Liver (tissue), 8 donors: ENCODE measurements at regions not wholly inside any gene's neighbourhood (a gene's known extent, or its start where the extent isn't known, plus 50 kb on each side); places are given as distances from the start of the nearest gene placed in this dataset.

Experiments used
- DNase-seq: peaks from one replicate; pipeline ENCODE4 v3.0.0-alpha.2; 2017; ENCODE audit warnings: low spot score
- H3K27ac ChIP-seq, 2 donors: one replicate each; pipeline ENCODE4 v1.7.0; 2013; ENCODE audit warnings: inconsistent platforms in 2 of 2, low read length in 2 of 2, control low read depth in 1 of 2, low read depth in 1 of 2, mild to moderate bottlenecking in 1 of 2
- H3K27me3 ChIP-seq, 4 donors: one replicate each; pipeline versions ENCODE4 v1.6.1 to v1.7.0; 2013; ENCODE audit warnings: low read length in 3 of 4, inconsistent platforms in 1 of 4, mild to moderate bottlenecking in 1 of 4, moderate library complexity in 1 of 4; ENCODE audit not compliant: control insufficient read depth in 4 of 4, insufficient read depth in 4 of 4
- H3K36me3 ChIP-seq, 4 donors: one replicate each; pipeline versions ENCODE4 v1.6.1 to v1.7.0; 2013; ENCODE audit warnings: low read length in 3 of 4, mild to moderate bottlenecking in 3 of 4, low read depth in 1 of 4, moderate library complexity in 1 of 4; ENCODE audit not compliant: control insufficient read depth in 4 of 4, insufficient read depth in 3 of 4
- H3K4me1 ChIP-seq, 4 donors: one replicate each; pipeline versions ENCODE4 v1.6.1 to v1.7.0; 2013; ENCODE audit warnings: low read length in 3 of 4, mild to moderate bottlenecking in 3 of 4, moderate library complexity in 1 of 4; ENCODE audit not compliant: control insufficient read depth in 4 of 4, insufficient read depth in 4 of 4
- H3K4me3 ChIP-seq, 3 donors: one replicate each; pipeline versions ENCODE4 v1.6.1 to v1.7.0; 2013; ENCODE audit warnings: low read length in 3 of 3, control low read depth in 1 of 3, low read depth in 1 of 3, mild to moderate bottlenecking in 1 of 3
- H3K9ac ChIP-seq, 2 donors: one replicate each; pipeline ENCODE4 v1.7.0; 2013; ENCODE audit warnings: low read length in 2 of 2, mild to moderate bottlenecking in 2 of 2, moderate library complexity in 2 of 2, control low read depth in 1 of 2, low read depth in 1 of 2
- H3K9me3 ChIP-seq, 4 donors: one replicate each; pipeline versions ENCODE4 v1.6.1 to v1.7.0; 2013; ENCODE audit warnings: low read length in 3 of 4; ENCODE audit not compliant: control insufficient read depth in 4 of 4
- EGR1 ChIP-seq, 2 donors: IDR thresholded peaks; 2 replicates each; pipeline ENCODE4 v1.6.1; 2016 to 2018; ENCODE audit warnings: antibody characterized with exemption in 2 of 2, low read depth in 2 of 2
- FOXA1 ChIP-seq: IDR thresholded peaks from 2 replicates; pipeline ENCODE4 v1.6.1; 2016; ENCODE audit warnings: antibody characterized with exemption
- GABPA ChIP-seq, 2 donors: IDR thresholded peaks in 1 of 2; conservative IDR thresholded peaks in 1 of 2; 2 replicates each; pipeline ENCODE4 v1.6.1; 2016; ENCODE audit warnings: antibody characterized with exemption in 2 of 2, mild to moderate bottlenecking in 1 of 2, moderate library complexity in 1 of 2
- HNF4A ChIP-seq, 2 donors: conservative IDR thresholded peaks; 2 replicates each; pipeline ENCODE4 v1.6.1; 2016; ENCODE audit warnings: antibody characterized with exemption in 2 of 2, mild to moderate bottlenecking in 2 of 2
- HNF4G ChIP-seq: IDR thresholded peaks from 2 replicates; pipeline ENCODE4 v1.6.1; 2016; ENCODE audit warnings: antibody characterized with exemption
- JUND ChIP-seq, 2 donors: IDR thresholded peaks; 2 replicates each; pipeline ENCODE4 v1.6.1; 2016; ENCODE audit warnings: antibody characterized with exemption in 2 of 2
- NR2F2 ChIP-seq: IDR thresholded peaks from 2 replicates; pipeline ENCODE4 v1.6.1; 2016; ENCODE audit warnings: antibody characterized with exemption
- RAD21 ChIP-seq, 2 donors: IDR thresholded peaks; 2 replicates each; pipeline ENCODE4 v1.6.1; 2016; ENCODE audit warnings: antibody characterized with exemption in 2 of 2, mild to moderate bottlenecking in 2 of 2
- RXRA ChIP-seq, 2 donors: IDR thresholded peaks; 2 replicates each; pipeline ENCODE4 v1.6.1; 2017 to 2018; ENCODE audit warnings: antibody characterized with exemption in 2 of 2, mild to moderate bottlenecking in 1 of 2
- TAF1 ChIP-seq: conservative IDR thresholded peaks from 2 replicates; pipeline ENCODE4 v1.6.1; 2016; ENCODE audit warnings: antibody characterized with exemption, mild to moderate bottlenecking
- WGBS: extraction: QIAGEN DNeasy Blood & Tissue Kit; methylation state at CpG from one replicate; pipeline ENCODE4 v1.1.7; 2013; 5-methylcytosine and 5-hydroxymethylcytosine counted together
- TF ChIP-seq, protein P1 (sequence below): fragments of 150-350 bp; IDR thresholded peaks from 2 replicates; pipeline ENCODE4 v1.5.1; 2017; ENCODE audit warnings: improper control_type of control experiment, low read depth, low read length; ENCODE audit not compliant: missing input control
- TF ChIP-seq, protein P2 (sequence below): IDR thresholded peaks from 2 replicates; pipeline ENCODE4 v1.6.1; 2016; ENCODE audit warnings: antibody characterized with exemption
- TF ChIP-seq, protein P3 (sequence below): IDR thresholded peaks from 2 replicates; pipeline ENCODE4 v1.6.1; 2016; ENCODE audit warnings: antibody characterized with exemption, mild to moderate bottlenecking
- donor health status: healthy.
- donor health status: healthy.
- donor health status: healthy.
- donor health status: healthy.
- donor health status: healthy.

DNA sequence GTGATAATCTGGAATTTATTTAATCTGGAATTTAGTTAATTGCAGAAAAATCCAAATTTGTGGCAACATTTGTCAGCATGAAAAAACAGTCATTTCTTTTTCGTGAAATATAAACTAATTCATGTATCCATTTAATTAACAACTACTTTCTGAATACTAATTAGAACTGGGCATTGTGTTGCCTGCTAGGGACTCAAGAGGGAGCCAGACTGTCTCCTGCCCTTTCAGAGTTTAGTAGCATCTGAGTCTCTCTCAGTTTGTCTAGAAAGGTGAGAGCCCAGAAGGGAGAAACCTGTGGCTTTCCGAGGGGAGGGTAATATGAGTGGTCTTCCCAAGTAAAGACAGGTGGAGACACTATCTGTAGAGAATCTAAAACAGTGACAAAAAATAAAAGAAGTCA lies 210.9 kb upstream of the HDDC2 start:
- no peak for DNase-seq
- TF ChIP-seq, protein P1, sequence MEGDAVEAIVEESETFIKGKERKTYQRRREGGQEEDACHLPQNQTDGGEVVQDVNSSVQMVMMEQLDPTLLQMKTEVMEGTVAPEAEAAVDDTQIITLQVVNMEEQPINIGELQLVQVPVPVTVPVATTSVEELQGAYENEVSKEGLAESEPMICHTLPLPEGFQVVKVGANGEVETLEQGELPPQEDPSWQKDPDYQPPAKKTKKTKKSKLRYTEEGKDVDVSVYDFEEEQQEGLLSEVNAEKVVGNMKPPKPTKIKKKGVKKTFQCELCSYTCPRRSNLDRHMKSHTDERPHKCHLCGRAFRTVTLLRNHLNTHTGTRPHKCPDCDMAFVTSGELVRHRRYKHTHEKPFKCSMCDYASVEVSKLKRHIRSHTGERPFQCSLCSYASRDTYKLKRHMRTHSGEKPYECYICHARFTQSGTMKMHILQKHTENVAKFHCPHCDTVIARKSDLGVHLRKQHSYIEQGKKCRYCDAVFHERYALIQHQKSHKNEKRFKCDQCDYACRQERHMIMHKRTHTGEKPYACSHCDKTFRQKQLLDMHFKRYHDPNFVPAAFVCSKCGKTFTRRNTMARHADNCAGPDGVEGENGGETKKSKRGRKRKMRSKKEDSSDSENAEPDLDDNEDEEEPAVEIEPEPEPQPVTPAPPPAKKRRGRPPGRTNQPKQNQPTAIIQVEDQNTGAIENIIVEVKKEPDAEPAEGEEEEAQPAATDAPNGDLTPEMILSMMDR: peak; percentile 43
- peak; percentile 66 to 81 for TF ChIP-seq RAD21 (IDR thresholded peaks at IDR 0.05)
- TF ChIP-seq, protein P2, sequence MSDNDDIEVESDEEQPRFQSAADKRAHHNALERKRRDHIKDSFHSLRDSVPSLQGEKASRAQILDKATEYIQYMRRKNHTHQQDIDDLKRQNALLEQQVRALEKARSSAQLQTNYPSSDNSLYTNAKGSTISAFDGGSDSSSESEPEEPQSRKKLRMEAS: no peak
- no peak for TF ChIP-seq FOXA1
- TF ChIP-seq EGR1 (IDR thresholded peaks at IDR 0.05; ENCODE audit: low read depth in 2 of 2): no peak
- no peak for TF ChIP-seq GABPA (IDR thresholded peaks at IDR 0.05 in 1 of 2, conservative IDR thresholded peaks at IDR 0.05 in 1 of 2)
- no peak for TF ChIP-seq TAF1
- 78% methylated on average over 2 of the region's 2 CpGs for WGBS
- Histone ChIP-seq H3K4me3 (no peak overlapping the region), H3K9me3 (no peaks in the 10 kb centered on the region), H3K4me1 (peaks cover 0 to 9% (median 6%) of the 10 kb centered on the region in 4 donors), H3K27ac (no peak overlapping the region), H3K9ac (no peak overlapping the region), H3K36me3 (no peaks in the 10 kb centered on the region), H3K27me3 (no peaks in the 10 kb centered on the region)

DNA sequence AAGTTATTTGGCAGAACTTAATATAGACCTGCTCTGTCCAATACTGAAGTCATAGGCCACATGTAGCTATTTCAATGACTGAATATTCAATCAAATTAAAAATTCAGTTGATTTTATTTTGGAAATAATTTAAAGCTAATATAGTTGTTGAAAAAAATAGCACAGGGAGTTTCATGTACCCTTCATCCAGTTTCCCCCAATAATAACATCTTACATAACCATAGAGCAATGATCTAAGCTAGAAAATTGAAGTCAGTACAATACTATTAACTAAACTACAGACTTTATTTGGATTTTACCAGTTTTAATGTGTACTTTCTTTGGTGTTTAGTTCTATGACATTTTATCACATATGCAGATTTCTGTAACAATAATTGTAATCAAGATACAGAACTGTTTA lies 212.2 kb upstream of the HDDC2 start:
- no peak overlapping the region for H3K9ac ChIP-seq
- no peak overlapping the region for H3K4me3 ChIP-seq
- DNase-seq: no peak
- no peaks in the 10 kb centered on the region for H3K36me3 ChIP-seq
- H3K9me3 ChIP-seq: no peaks in the 10 kb centered on the region
- no peak overlapping the region for H3K27ac ChIP-seq
- no peaks in the 10 kb centered on the region for H3K27me3 ChIP-seq
- H3K4me1 ChIP-seq: peaks cover 0 to under 1% (median 0%) of the 10 kb centered on the region in 4 donors
- TF ChIP-seq, protein P3, sequence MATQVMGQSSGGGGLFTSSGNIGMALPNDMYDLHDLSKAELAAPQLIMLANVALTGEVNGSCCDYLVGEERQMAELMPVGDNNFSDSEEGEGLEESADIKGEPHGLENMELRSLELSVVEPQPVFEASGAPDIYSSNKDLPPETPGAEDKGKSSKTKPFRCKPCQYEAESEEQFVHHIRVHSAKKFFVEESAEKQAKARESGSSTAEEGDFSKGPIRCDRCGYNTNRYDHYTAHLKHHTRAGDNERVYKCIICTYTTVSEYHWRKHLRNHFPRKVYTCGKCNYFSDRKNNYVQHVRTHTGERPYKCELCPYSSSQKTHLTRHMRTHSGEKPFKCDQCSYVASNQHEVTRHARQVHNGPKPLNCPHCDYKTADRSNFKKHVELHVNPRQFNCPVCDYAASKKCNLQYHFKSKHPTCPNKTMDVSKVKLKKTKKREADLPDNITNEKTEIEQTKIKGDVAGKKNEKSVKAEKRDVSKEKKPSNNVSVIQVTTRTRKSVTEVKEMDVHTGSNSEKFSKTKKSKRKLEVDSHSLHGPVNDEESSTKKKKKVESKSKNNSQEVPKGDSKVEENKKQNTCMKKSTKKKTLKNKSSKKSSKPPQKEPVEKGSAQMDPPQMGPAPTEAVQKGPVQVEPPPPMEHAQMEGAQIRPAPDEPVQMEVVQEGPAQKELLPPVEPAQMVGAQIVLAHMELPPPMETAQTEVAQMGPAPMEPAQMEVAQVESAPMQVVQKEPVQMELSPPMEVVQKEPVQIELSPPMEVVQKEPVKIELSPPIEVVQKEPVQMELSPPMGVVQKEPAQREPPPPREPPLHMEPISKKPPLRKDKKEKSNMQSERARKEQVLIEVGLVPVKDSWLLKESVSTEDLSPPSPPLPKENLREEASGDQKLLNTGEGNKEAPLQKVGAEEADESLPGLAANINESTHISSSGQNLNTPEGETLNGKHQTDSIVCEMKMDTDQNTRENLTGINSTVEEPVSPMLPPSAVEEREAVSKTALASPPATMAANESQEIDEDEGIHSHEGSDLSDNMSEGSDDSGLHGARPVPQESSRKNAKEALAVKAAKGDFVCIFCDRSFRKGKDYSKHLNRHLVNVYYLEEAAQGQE: no peak
- TF ChIP-seq FOXA1 (no peak), NR2F2 (no peak), RAD21 (IDR thresholded peaks at IDR 0.05) (no peak), HNF4A (conservative IDR thresholded peaks at IDR 0.05) (no peak), JUND (IDR thresholded peaks at IDR 0.05) (no peak), RXRA (IDR thresholded peaks at IDR 0.05) (no peak), EGR1 (IDR thresholded peaks at IDR 0.05; ENCODE audit: low read depth in 2 of 2) (no peak)
- TF ChIP-seq, protein P2: no peak

DNA sequence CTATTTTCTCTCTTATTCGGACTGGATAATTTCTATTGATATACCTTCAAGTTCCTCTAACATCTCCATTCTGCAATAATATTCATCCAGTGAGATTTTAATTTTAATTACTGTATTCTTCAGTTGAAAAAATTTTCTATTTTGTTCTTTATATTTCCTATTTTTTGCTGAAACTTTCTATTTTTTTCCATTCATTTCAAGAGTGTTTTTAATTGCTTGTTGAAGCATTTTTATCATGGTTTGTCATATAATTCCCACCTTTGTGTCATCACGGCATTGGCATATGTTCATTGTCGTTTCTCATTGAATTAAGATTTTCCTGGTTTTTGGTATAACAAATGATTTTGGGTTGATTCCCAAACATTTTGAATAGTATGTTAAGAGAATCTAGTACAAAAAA lies 214.9 kb upstream of the HDDC2 start:
- no peak overlapping the region for H3K9ac ChIP-seq
- H3K27me3 ChIP-seq: no peaks in the 10 kb centered on the region
- no peaks in the 10 kb centered on the region for H3K36me3 ChIP-seq
- no peak overlapping the region for H3K4me3 ChIP-seq
- WGBS: 90% methylated on average over 3 of the region's 3 CpGs
- H3K9me3 ChIP-seq: no peaks in the 10 kb centered on the region
- no peak for DNase-seq
- no peak overlapping the region for H3K27ac ChIP-seq
- H3K4me1 ChIP-seq: peaks cover 0 to 6% (median 2%) of the 10 kb centered on the region in 4 donors
- TF ChIP-seq HNF4G (no peak), JUND (IDR thresholded peaks at IDR 0.05) (no peak)
- TF ChIP-seq, protein P1: no peak
- TF ChIP-seq, protein P3: no peak
